Cardiac septum (tissue), 1 donor: ENCODE measurements at regions not wholly inside any gene's neighbourhood (a gene's known extent, or its start where the extent isn't known, plus 50 kb on each side); places are given as distances from the start of the nearest gene placed in this dataset.
A peak's percentile ranks its signal among the peaks of the same experiment; 100 is the strongest.

ENCODE experiments used
- DNase-seq: peaks from one replicate; pipeline ENCODE4 v3.0.0-alpha.2; 2020; ENCODE audit warnings: low spot score
- intact Hi-C: fragments of 100-400 bp; cut with DNase I; formaldehyde crosslinking; loops from one replicate; pipeline ENCODE4 v1.14.0; 2022
- donor health status: DM: no; HTN: no; CAD: no.

- intact Hi-C loops, result no loop called here
- DNase-seq, result no peak
These were observed 555.6 kb upstream of the RGMA start for GRCh38 chr15:93644595-93644994.

DNA sequence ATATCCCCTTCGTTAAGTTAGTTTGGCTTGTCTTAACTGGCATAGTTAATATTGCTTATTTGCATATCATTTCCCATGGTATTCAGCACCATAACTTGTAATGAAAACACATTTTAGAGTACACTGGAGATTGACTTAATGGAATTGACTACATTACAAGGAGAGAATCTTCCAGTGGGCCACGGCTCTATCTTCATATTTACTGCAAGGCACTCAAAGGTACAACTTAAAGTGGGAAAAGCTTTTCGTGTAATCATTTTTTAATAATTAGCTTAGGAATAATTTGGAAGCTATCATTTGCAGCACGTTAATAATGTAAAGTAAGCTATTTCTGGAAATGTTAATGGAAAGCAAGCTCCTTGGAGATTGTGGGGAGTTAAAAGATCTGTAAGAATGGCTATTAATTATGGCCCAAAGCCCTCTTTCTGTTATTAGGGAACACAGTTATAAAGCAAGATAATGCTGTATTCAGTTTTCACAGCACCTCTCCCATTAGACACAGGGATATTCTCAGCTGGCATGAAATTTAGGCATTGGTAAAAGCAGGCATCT lies 551.5 kb upstream of the RGMA start:
- DNase-seq, result no peak
- intact Hi-C loops, result no loop called here

DNA sequence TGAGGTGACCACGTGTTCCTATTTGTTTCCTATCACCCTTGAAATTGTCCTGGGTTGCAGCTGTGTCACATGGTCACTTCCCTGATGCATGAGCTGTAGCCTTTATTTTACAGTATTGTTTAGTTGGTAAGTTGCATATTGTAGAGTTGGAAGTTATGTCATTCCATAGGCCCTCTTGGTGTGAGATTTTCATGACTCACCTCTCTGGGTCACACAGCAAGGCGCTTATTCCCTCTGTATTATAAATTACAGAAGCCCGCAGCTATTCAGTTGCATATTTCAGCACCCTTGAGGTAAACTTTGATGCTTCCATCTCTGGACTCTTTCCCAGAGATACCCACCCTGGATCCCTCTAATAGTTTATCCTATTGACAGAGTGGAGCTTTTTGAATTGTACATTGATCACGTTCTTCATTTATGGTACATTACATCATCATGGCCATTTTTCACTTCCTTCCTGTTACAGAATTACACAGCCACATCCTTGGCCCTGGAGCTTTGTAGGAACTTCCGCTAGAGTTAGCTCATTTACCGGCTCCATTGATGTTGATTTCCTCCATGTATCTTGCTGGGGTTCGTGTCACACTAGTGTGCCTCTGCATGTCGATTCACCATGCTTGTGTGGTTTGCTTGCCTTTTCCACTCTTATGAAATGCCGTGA lies 543.1 kb upstream of the RGMA start:
- intact Hi-C loops, result no loop called here
- no peak for DNase-seq

DNA sequence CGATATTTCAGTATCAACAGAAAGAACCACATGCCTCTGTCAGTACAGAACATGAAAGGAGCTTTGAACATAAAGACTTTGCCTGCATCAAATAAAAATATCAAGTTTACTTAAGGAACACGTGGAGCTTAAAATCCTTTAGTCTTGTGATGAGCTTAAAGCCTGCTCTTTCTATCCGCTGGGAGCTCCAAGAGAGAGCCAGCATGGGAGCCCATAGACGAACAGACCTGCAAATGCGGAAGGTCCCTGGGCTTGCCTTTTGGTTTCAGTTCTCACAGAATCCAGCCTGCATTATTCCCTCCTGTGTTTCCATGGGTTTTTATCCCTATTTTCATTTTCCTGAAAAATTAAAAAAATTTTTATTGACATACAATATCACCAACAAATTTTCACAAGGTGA lies 530.6 kb upstream of the RGMA start:
- intact Hi-C loops, result no loop called here
- no peak for DNase-seq

DNA sequence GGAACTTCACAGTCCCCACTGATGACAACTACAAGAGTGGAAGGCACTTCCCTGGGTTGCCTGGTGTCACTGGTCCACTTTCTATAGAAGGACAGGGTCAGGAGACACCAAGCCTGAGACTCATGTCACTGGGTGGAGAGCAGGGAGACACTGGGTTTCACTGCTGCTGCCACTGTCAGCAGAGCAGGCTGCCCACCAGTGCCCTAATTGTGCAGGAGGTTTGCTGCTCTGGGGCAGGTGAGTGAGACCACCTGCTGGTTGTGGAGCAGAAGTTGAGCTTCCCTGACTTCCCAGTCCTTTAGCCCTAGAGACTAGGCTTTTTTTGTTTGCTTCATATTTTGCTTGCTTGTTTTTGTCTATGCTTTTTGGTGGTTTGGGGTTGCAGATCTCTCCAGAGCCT lies 528.4 kb upstream of the RGMA start:
- DNase-seq, result no peak
- intact Hi-C loops, result no loop called here

DNA sequence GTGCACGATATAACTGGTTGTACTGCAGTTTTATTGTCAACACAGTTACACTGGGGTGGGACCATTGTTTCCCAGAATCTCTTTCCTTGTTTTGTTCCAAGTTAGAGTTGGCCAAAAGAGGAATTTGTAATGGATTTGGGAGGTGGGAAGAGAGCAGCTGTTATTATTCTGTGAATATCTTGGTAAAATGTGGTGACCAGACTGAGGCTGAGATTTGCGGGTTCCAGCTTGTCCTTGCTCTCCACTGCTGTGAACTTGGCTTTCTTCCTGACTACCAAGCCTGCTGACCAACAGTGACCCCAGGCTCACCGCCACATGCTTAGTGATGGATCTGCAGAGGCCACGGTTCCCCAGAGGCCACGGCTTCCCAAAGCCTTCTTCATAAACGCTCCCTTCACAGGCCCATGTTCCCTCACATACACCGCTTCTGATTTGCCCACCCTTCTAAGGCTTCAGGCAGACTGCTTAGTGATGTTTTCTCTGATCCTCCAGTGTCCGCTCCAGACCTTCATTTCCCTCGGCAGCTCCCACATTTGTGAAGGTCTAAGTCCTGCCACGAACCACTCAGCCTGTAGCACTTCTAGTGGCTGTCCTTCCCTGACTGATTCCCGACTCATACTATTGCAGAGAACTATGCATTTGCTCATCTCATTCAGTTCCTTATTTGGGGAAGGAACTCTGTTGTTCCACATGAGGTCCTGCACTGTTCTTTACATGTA lies 525.5 kb upstream of the RGMA start:
- DNase-seq, result peak; percentile 76
- intact Hi-C loops, result loop anchor here (5.0 kb wide), 1 partner anchor 577 kb away; no protein-coding TSS in a partner anchor

DNA sequence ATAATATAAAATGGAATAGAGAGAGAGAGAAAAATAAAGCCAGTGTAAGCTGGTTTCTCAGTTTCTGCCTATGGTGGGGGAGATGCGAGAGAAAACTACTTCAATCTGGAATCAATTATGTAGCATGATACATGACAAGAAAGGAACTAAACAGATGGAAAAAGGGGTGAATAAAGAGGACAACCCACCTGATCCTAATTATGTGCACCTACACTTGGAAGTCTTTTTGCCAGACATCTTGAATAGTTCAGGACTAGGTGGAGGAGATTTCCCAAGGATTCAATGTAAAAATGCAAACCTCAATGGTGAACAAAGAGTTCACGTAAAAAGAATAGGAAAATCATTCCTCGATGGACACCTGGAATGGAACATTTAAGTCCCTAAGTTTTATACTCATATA lies 524.4 kb upstream of the RGMA start:
- no peak for DNase-seq
- intact Hi-C loops, result loop anchor here (5.0 kb wide), 1 partner anchor 576 kb away; no protein-coding TSS in a partner anchor

DNA sequence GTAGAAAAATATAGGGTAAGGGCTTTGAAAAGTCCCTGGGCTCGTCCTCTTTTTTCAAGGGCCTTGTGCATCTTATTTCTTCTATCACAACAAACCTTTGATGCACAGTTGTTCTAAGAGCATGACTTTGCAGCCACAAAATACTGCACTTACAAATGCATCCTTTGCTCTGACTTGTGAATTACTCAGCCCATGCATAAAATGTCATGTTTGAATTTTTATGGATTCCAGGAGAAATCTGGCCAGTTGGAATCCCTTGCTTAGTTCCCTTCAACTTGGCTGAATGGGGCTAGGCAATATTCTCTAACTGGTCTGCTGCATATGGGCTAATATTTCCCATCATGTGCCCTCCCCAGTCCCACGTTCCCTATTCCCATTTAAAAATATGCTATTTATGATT lies 523.9 kb upstream of the RGMA start:
- intact Hi-C loops, result loop anchor here (5.0 kb wide), 1 partner anchor 576 kb away; no protein-coding TSS in a partner anchor
- DNase-seq, result no peak

DNA sequence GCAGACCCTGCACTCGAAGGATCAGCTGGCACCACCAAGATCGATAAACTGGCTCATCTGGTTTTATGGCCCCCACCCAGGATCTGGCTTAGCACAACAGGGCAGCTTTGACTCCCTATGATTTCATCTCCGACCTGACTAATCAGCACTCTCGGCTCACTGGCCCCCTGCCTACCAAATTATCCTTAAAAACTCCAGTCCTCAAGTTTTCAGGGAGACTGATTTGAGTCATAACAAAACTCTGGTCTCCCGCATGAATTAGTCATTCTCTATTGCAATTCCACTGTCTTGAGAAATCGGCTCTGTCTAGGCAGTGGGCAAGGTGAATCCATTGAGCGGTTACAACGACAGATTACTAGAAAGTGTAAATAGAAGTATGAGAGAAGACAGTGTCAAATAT lies 521.9 kb upstream of the RGMA start:
- intact Hi-C loops, result loop anchor here (5.0 kb wide), 1 partner anchor 574 kb away; no protein-coding TSS in a partner anchor
- no peak for DNase-seq

DNA sequence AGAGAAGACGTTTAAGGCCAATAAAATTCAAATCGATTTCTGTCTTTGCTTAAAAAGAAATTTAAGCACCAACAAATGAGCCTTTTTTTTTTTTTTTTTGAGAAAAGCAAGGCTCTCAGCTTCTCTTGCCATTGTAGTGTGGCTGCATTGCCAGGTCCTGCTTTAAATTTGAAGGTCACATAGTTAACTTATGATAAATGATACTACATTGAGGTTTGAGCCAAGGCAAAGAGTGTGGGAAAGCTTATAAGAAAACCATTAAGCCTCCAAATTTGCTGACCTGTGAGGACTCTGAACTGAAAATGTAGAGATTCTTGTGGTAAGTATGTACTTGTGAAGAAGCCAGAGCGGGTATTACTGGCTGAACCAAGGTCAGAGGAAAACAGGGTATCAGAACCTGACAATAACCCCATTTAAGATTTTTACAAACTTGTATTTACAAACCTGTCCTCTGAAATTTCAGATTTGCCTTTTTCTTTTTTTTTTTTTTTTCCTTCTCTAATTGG lies 519.7 kb upstream of the RGMA start:
- intact Hi-C loops, result no loop called here
- no peak for DNase-seq

GRCh38 chr15:93603550-93603949 lies 514.5 kb upstream of the RGMA start:
- no peak for DNase-seq
- intact Hi-C loops, result no loop called here

DNA sequence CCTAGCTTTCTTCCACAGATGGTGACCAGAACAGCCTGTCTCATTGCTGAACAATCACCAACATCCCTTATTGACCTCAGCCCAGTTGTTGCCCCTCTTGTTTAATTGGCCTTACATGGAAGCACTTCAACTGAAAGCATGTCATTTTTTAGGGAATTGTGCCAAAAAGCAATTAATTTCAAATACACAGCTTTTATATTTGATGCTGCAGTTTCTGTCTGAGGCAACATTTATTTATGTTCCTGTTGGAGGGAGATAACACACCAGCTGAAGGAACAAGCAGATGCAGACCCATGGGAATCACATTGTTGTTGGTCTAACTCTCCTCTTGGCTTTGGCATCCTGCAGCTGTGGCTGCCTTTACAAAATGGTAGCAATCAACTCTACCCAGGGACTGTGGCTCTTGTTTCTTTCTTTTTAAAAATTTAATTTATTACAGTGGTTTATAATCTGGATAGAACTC lies 498.1 kb upstream of the RGMA start:
- DNase-seq, result no peak
- intact Hi-C loops, result no loop called here

- DNase-seq, result no peak
- intact Hi-C loops, result no loop called here
These were observed 496.0 kb upstream of the RGMA start for GRCh38 chr15:93585012-93585411.

DNA sequence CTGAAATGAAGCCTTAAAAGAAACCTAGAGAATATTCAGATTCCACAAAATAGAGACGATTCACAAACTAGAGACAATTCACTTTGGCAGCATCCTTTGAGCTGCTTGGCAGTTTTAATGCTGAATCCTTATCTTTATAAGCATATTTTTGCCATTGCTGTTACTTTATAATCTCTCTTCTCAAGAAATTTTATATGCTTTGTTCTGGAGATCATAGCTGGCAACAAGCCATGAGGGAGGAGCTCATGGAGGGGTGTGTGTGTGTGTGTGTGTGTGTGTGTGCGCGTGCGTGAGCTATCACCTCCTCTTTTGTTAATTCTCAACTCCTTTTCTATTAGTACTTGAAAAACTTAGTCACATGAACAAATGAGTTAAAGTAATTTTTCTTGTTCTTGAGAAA lies 495.0 kb upstream of the RGMA start:
- intact Hi-C loops, result no loop called here
- DNase-seq, result no peak

- no peak for DNase-seq
- intact Hi-C loops, result no loop called here
These were observed 494.5 kb upstream of the RGMA start for GRCh38 chr15:93583552-93583951.

GRCh38 chr15:93570527-93570926 lies 481.5 kb upstream of the RGMA start:
- DNase-seq, result no peak
- intact Hi-C loops, result no loop called here

DNA sequence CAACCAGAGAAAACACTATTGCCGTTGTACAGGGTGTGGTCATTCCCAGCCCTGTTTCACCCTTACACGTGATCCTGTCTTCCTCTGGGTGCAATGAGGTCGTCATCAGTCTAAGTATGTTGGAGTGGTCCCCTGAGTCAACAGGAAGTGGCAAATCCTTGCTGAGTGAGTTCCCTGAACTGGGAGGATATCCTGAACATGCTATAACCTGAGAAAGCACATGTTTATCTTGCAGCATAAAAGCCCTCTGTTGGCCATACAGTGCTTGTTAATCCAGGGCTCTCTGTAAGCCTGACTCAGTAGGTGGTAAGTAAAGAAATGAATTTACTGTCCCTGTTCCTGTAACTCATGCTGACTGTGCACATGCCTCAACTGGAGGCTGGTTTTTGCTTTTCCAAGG lies 477.8 kb upstream of the RGMA start:
- intact Hi-C loops, result no loop called here
- no peak for DNase-seq

DNA sequence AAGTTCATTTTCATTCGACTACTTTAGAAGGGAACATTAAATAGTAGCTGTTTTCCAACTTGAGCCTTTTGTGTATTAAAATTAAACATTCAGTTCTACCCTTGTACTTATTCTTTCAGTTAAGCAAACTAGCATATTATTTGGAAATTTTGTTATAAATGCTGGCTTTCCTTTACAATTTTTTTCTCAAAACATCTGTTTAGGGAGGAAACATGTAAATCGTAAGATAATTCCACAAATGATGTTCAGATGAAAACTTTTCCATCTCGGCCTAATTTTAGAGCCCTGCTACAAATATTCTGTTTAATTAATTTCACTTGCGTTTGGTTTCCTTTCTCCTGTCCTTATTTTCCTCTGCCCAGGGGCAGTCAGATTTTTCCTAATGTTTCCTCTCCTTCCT lies 476.2 kb upstream of the RGMA start:
- DNase-seq, result no peak
- intact Hi-C loops, result no loop called here

GRCh38 chr15:93563218-93563617 lies 474.2 kb upstream of the RGMA start:
- intact Hi-C loops, result no loop called here
- no peak for DNase-seq

DNA sequence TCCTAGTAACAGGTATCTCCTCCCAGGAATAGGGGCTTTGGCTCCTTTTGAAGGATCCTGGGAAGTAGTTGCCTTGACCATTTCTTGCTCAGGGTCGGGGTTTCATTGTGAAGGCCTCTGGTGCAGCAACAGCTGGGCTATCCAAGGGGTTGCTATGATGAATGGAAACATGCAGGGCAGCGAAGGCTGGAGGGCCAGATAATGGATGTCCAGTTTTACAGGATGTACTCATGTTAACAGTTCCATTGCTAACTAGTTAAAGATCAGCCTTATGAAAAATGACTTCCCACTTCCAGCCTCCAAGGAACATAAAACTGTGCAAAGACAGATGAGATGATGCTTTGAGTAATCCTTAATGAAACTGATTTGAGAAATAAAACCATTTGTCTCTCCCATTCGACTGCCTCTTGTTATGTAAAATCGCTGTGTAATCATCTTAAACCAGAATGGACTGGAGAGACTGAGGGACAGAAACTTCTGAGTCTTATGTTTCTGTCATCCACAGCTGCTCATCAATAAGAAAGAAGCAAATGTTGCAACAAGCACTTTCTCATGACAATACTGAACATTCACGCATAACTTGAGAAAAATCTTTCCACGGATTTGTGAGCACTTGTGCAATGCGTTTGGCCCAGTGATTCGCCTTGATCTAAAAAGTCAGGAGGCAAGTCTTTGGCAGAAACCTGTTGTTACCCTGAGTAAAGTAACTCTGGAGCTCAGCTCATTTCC lies 473.5 kb upstream of the RGMA start:
- no peak for DNase-seq
- intact Hi-C loops, result no loop called here
